HT1080 (cell line): ENCODE measurements at regions not wholly inside any gene's neighbourhood (a gene's known extent, or its start where the extent isn't known, plus 50 kb on each side); places are given as distances from the start of the nearest gene placed in this dataset.

ENCODE experiments used
- DNase-seq: peaks from one replicate; pipeline ENCODE4 v3.0.0-alpha.2; 2015; ENCODE audit warnings: low read depth

DNA sequence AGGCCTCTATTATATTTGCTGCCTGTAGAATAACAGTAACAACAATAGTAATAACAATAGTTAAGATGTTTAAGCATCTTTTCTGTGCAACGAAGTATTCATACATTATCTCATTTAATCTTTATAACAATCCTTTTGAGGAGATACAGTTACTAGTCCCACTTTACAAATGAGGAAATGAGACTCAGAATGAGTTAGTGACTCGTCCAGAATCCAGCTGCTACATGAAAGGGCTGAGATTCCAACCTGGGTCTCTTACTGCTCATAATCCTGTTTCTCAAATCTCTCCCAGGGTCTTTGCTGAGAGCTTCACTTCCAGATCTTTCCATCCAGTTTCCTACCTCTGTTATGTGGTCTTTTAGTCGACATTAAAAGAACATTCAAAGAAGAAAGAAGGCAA is 173.7 kb upstream of the TMPO start:
- DNase-seq = no peak

DNA sequence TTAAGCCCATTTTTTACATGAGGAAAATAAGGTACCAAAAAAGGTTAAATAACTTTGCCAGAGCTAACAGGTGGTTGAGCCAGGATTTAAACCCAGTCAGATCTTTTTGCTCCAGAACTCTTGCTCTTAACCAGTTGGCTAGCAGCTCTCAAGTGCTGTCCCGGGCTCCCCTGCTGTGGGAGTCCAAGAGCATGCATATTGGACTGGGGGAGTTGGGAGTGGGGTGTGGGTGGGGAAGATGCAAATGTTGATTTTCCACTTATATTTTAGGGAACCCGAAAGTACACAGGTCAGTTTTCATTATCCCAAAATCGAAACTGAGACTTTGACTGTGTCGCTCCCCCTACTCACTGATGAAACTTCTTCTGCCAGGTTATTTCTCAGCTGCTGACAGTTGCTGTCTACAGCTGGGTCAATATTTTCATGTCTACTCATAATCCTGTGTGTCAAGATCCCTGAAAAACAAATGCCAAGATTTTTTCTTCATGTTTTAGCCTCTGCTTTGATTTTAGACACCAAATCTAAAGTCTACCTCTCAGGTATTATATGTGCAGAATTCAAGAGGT is 172.3 kb upstream of the TMPO start:
- no peak for DNase-seq

DNA sequence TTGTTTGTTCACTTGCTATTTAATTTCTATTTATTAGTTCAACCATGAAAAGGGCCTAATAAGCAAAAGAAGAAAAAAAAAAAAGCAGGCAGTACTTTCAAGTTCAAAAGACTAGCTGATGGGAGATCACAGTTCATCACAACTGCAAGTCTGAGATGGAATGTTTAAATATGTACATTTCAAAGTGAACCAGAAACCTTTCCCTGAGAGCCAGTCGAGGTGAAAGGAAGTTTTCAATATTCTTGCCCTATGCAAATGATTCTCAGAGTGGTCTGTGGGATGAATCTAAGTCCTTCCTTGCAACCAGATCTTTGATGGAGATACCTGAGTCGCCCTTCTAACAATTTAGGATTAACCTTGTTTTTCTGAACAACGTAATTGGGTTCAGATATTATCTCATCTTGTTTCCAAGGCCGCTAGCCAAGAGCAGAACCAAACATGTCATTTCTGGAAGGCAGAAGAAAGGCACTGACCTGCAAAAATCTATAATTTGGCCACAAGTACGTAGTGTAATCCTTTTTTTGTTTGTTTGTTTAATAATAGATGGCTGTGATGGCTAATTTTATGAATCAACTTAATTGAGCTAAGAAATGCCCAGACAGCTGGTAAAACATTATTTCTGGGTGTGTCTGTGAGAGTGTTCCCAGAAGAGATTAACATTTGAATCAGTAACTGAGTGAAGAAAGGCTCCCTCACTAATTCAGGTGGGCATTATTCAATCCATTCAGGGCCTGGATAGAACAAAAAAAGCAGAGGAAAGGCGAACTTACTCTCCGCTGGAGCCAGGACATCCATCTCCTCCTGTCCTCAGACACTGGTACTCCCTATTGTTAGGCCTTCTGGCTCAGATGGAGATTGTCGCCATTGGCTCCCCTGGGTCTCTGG is 171.1 kb upstream of the TMPO start:
- DNase-seq = no peak

DNA sequence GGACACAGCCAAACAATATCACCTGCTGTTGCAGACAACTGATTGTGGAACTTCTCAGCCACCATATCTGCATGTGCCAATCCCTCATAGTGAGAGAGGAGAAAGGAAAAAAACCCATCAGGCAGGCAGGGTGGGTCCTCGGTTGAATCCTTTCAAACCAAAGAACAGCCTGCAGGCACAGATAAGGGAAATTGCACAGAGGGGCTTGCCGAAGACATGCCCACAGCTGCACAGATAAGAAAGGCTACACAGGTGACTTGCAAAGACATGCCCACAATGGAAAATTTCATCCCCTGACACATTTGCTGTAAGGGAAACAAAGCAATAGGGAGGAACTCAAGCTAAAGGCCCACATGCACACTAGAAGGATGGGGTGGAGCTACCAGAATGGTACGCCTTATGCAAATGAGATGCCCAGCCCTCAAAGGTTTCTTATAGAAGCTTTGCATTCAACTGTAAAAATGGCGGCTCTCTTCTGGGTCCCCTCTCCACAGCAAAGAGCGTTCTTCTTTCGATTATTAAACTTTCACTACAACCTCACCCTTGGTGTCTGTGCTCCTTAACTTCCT is 170.0 kb upstream of the TMPO start:
- DNase-seq = no peak

DNA sequence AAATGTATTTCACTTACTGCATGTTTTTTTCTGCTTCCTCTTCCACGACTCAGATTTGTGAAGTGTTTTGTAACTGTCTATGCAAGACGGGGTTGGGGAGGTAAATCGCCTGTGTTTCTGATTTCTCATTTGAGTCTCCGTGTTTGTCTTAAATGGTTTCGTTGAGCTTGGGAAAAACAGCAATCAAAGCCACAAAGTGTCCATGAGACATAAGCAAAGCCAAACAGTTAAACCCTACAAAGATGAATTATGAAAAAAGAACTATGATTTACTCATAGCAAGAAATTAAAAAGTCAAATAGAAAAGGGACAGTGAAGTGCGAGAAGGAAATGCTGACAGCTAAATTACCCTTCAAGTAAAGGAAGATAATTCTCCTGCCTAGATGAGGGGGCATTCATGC is 164.3 kb upstream of the TMPO start:
- no peak for DNase-seq

DNA sequence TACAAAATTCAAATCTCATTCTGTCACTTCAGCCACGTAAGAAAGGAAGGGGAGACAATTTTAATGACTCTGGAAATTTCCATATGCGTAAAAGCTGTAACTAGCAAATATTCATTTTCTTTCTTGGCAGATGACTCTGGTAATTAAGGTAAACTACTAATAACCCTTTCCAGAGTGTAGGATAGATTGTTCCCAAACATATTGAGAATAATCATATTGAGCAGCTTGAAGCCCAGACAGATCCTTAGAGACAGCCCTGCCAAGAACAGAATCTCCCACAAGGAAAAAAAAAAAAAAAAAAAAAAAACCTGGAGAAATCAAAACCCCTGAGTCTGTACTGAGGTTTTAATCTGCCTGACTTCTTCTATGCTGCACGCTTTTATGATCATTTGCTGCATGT is 163.6 kb upstream of the TMPO start:
- DNase-seq = no peak

DNA sequence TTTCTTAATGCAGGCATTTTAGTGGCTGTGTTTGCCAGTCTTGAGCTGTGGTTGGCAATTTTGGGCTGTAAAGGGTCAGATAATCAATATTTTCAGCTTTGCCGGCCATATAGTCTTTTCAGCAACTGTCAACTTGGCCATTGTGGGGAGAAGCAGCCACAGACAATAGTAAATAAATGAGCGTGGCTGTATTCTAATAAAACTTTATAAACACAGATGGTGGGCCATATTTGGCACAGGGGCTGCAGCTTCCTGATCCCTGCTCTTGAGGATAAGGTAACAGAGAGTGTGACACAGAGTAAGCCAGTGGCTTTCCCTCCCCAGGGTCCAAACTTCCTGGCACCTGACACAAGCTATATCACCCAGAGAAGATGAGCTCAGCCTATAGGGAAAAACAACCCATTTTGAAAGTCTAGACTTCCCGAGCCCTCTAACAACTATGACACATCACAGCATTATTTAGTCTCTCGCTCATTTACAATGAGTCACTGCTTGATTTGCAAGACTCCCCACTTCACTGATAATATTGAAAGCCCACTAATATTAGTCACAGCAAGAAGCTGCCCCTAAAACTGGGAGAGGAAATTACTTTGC is 163.1 kb upstream of the TMPO start:
- peak; percentile 96 for DNase-seq

DNA sequence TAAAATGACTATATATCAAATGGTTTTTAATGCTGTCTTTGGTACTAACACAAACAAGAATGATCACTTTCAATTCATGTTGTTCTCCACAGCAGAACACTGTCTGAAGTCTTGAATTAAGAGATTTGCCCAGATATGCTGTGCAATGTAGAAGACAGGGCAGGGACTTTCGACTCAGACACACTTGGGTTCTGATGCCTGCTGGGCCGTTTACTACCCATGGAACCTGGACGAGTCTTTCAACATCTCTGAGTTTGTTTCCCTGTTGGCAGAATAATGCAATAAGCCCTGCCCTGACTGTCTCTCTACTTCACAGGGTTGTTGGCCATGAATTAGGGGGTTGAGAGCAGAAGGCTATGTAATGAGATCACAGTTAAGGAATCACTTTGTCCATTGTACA is 162.6 kb upstream of the TMPO start:
- no peak for DNase-seq

DNA sequence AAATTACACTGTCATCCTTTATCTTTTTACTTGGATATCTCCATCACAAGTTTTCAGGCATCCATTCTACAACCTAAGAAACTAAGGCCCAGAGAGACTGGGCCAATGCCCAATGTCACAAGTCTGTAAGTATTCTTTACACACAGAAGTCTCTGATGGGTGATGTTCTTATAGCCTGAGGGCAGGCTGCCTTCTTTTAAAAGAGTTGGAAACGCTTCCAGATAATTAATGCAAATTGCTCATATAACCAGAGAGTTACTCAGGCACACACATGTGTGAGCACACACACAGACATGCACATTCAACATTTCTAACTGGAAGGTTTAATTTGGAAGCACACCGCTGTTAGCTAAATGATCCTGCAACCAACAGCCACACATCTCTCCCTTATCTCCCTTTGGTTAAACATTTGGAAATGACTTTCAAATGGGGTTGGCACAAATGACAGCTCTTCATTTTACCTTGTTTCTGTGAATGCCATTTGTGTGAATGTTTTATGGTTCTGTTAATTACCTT is 160.8 kb upstream of the TMPO start:
- DNase-seq = no peak

DNA sequence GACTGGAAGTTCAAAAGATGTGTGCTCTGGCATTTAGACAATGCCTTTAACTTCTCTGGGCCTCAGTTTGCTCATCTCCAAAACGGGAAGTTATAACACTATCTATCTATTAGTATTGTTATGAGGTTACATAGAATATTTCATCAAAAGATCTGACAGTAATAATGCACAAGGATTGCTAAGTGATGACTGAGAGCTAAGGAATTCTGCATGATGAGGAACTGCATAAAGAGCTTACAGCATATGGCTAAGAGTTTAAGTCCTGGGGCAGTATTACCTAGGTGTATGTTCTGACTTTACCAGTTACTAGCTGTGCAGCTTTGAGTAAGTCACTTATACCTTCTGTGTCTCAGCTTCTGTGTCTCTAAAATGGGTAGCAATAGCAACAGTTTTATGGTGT is 160.1 kb upstream of the TMPO start:
- peak; percentile 21 for DNase-seq

DNA sequence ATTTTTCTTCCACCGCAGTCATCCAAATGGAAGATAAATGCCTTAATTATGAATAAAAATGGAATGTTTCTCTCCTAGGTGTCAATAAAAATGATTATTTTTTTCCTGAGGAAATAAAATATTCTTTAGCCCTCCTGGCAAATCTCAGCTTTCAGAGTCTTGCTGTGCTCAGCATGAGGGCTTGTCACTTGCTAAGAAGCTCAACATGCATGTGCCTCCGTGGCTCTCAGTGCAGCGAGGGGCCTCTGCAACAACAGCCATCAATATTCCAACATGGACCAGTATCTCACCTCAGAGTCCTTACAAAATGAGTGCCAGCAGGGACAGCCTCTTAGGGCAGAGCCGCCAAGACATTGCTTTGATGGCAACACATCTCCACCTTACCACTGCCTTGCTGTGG is 159.5 kb upstream of the TMPO start:
- no peak for DNase-seq

DNA sequence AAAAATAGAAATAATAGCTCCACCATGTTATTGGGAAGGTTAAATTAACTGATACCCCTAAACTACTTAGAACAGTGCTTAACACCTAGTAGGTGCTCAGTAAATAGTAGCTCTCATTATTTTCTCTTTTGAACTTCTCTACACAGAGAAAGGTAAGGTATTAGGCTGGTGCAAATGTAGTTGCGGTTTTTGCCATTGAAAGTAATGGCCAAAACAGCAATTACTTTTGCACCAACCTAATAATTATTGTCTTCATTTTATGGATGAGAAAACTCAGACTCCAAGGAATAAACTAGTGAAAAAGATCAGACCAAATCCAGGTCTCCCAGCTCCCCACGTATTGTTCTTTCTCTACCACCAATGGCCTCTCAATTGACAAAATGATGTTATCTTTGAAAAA is 157.2 kb upstream of the TMPO start:
- DNase-seq = no peak

DNA sequence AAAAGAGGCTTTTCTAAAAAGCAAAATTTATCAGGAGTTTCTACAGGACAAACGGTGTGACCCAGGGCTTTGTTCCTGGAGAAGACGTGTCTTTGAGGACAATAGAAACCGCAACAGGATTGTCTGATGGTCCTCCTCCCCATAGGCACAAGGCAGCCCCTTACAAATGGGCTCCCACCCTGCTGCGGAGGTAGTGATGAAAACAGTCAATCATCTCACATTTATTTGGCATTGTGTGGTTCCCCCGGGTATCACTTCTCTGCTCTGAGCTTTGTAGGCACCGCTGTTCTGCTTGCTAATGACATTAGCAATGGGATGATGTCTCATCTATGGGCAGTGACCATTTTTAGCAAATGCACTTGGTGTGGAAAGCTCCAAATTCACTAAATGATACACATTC is 155.5 kb upstream of the TMPO start:
- DNase-seq = no peak

DNA sequence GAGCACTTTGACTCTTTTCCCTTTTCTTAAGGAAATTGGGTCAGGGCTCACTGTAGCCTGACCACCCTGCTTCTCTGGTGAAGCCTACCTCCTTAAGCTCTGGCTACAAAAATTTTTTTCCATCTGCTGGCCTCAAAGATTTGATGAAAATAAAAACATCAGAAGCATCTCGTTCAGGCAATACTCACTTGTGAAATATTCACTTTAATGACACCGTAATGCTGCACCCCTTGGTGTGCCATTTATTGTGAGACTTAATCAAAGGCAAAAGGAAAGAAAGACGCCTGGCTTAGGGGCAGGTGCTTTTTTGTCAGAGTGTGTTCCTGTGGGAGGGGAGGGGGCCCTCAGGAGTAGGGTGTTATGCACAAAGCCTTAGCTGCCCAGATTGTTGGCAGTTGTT is 155.0 kb upstream of the TMPO start:
- DNase-seq = no peak

DNA sequence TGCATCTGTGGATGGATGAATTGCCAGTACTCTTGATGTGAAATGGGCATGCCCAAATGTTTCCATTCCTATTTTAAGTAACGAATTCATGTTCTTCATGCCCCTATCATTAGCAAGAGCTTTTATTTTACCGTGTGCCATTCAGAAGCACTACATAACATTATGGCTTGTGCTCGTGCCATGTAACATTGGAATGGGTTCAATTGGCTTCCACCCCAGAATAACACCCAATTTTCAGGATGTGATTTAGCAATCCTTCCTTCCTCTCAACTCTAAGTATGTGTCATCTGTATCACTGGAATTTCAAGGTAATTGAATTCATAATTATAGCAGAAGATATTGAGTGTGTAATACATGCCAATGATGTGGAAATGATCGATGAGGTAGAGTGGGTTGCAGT is 145.8 kb upstream of the TMPO start:
- DNase-seq = peak; percentile 34

DNA sequence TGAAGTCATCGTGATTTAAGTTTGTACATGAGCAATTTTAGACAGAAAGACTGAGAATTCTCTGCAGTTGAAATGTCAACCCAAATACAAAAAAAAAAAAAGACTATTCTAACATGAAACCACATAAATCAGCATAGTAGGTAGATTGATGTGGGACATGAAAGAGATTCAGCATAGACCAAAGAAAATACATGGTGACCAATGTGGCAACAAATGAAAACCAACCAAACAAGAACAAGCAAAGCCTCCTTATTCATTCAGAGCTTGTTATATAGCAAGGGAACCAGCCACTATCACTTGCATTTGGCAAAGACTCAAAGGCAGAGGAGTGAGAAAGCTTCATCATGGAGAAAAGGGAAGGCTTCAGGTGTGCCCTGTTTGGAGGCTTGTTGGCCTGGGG is 144.4 kb upstream of the TMPO start:
- no peak for DNase-seq

DNA sequence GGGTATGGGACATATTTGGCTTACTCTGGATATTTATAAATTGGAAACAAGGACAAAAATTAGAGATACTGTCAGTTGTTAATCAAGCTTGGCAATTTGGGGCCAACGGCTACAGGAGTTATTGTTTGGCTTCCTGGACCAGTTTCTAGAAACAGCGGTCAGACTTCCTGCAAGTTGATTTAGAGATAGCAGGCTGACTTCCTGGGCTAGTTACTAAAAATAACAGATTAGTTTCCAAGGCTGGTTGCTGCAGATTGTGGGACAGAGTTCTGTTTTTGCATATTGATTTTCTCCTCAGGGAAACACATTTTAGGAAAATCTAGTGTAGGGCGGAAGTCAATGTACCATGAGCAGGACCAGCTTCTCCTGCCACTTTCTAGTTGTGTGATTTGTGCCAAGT is 144.0 kb upstream of the TMPO start:
- no peak for DNase-seq

DNA sequence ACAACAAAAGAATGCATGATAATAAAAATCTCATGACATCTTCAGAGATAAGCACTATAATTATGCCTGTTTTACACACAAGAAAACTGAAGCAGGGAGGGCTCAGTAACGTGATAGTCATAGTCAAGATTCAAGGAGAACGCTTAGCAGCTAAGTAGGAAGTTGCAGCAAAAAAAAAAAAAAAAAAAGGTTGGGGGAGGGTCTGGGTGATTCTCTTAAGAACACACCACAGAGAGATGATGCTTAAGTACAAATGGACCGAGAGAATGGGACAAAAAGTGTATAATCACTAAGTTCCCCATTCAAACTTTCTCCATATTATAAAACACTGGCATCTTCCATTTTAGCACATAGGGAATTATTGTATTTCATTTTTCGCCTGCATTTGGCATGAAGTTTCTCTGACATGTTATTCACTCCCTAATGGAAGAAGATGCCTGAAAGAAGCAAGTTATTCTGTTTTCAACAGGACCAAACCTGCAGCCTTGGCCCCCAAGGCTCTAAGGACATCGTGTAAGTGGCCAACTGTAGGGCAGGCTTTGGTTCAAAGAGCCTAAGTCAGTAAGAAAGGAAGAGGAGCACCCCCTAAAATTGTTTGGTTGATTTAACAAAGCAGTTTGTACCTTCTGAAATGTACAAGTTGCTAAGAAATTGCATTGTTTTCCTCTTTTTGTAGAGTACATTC is 142.9 kb upstream of the TMPO start:
- DNase-seq = no peak

DNA sequence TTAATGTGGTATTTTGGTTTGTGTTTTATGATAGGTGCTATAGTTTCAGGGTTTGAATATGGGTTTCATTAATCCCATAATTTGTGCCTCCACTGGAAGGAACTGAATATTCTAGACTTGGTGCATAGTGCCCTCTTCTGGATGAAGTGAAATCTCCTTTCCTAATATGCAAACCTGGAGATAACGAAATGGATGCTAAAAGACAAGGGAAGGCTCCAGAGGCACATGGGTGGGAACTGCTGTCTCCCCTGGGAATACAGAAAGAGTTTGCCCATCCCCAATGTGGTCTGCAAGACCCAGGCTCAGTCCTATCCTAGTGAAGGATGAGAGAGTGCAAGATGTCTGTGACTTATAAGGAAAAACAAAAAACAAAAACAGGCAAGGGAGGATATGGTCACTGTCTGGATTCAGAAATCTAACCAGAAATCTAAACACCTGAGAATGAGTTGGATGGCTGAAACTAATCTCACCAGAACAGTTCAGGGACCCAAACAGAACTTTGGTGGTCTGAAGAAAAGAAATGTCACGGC is 142.3 kb upstream of the TMPO start:
- DNase-seq = peak; percentile 40

DNA sequence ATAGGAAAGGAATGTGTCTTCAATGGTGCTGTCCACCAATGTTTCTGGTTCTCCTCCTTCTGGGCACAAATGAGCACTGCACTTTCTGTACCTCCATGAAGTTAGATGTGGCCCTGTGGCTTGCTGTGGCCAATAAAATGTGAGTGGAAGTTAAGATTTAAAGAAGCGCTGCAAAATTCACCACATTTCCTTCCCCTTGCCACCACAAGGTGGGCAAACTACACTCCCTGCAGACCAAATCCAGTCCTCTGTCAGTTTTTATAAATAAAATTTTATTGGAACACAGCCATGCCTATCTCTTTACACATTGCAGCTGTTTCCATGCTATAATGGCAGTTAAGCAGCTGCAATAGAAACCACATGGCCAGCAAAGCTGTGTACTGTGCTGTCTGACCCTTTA is 141.4 kb upstream of the TMPO start:
- peak; percentile 10 for DNase-seq

DNA sequence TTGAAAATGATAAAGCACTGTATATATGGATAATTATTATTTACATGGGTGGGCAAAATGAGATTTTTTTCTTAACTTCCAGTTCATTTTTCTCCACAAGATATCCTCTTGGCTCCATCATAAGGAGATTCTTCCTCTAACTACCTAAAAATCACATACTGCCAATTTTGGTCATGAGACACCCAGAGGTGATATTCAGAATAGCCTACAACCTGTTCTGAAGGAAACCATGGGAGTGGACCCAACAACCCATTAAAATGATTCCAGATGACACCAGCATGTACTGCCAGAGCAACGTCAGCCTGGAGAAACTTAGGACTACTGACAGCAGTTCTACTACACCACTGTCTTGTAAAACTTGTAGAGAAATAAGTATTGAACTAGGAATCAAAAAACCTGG is 136.3 kb upstream of the TMPO start:
- no peak for DNase-seq

DNA sequence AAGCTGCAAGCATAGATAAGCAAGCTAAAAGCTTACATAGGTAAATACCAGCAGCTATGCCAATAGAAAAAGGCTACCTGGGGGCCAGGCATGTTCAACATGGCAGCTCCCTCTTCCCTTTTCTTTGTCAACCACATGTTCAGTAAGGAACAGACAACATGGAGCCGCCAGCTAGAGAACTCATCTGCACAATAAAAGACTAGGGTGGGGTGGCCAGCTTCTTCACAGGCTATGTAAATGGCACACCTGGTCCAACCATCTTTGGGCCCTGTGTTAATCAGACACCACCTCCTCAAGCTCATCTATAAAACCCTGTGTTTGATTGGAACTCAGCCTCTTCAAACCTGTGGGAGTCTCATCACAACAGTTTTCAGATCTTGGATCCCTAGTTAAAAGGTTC is 129.7 kb upstream of the TMPO start:
- DNase-seq = no peak
